ENCODE measurements at regions not wholly inside any gene's neighbourhood (a gene's known extent, or its start where the extent isn't known, plus 50 kb on each side); places are given as distances from the start of the nearest gene placed in this dataset.

- intact Hi-C loops (cut with DNase I): no loop called here
- no peaks in the 10 kb centered on the region for H3K36me3 ChIP-seq
- H3K9me3 ChIP-seq: no peaks in the 10 kb centered on the region
- H3K27ac ChIP-seq: no peak overlapping the region
- WGBS, 2 donors: 70 to 82% methylated on average over 3 of the region's 3 CpGs
- no peaks in the 10 kb centered on the region for H3K27me3 ChIP-seq
- no peak for DNase-seq
- TF ChIP-seq, protein P1, sequence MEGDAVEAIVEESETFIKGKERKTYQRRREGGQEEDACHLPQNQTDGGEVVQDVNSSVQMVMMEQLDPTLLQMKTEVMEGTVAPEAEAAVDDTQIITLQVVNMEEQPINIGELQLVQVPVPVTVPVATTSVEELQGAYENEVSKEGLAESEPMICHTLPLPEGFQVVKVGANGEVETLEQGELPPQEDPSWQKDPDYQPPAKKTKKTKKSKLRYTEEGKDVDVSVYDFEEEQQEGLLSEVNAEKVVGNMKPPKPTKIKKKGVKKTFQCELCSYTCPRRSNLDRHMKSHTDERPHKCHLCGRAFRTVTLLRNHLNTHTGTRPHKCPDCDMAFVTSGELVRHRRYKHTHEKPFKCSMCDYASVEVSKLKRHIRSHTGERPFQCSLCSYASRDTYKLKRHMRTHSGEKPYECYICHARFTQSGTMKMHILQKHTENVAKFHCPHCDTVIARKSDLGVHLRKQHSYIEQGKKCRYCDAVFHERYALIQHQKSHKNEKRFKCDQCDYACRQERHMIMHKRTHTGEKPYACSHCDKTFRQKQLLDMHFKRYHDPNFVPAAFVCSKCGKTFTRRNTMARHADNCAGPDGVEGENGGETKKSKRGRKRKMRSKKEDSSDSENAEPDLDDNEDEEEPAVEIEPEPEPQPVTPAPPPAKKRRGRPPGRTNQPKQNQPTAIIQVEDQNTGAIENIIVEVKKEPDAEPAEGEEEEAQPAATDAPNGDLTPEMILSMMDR (IDR thresholded peaks at IDR 0.05): no peak
- TF ChIP-seq POLR2AphosphoS5 (IDR thresholded peaks at IDR 0.05) (no peak), POLR2A (IDR thresholded peaks at IDR 0.05) (no peak), EP300 (IDR thresholded peaks at IDR 0.05) (no peak)
- H3K4me3 ChIP-seq: no peak overlapping the region
- no peaks in the 10 kb centered on the region for H3K4me1 ChIP-seq
Observed at GRCh38 chr13:105201351-105201750, 1334.1 kb downstream of the EFNB2 start.

GRCh38 chr13:105200181-105200580 is 1335.3 kb downstream of the EFNB2 start:
- Histone ChIP-seq H3K27ac (no peak overlapping the region), H3K4me1 (no peaks in the 10 kb centered on the region), H3K9me3 (no peaks in the 10 kb centered on the region), H3K36me3 (no peaks in the 10 kb centered on the region), H3K4me3 (no peak overlapping the region), H3K27me3 (no peaks in the 10 kb centered on the region)
- no peak for TF ChIP-seq POLR2AphosphoS5 (IDR thresholded peaks at IDR 0.05)
- TF ChIP-seq, protein P1 (IDR thresholded peaks at IDR 0.05): no peak
- no peak for TF ChIP-seq POLR2A (IDR thresholded peaks at IDR 0.05)
- no peak for TF ChIP-seq EP300 (IDR thresholded peaks at IDR 0.05)
- 64 to 69% methylated on average over 4 of the region's 4 CpGs for WGBS, 2 donors
- intact Hi-C loops (cut with DNase I): no loop called here
- no peak for DNase-seq

- H3K9me3 ChIP-seq: no peaks in the 10 kb centered on the region
- TF ChIP-seq EP300 (IDR thresholded peaks at IDR 0.05) (no peak), POLR2A (IDR thresholded peaks at IDR 0.05) (no peak), POLR2AphosphoS5 (IDR thresholded peaks at IDR 0.05) (no peak)
- TF ChIP-seq, protein P1 (IDR thresholded peaks at IDR 0.05): no peak
- H3K4me3 ChIP-seq: no peak overlapping the region
- H3K27me3 ChIP-seq: no peaks in the 10 kb centered on the region
- no peak for DNase-seq
- no peak overlapping the region for H3K27ac ChIP-seq
- intact Hi-C loops (cut with DNase I): no loop called here
- 52 to 80% methylated on average over 5 of the region's 5 CpGs for WGBS, 2 donors
- H3K4me1 ChIP-seq: no peaks in the 10 kb centered on the region
- H3K36me3 ChIP-seq: no peaks in the 10 kb centered on the region
Observed at GRCh38 chr13:105196052-105196451, 1339.4 kb downstream of the EFNB2 start.

- DNase-seq: no peak
- Histone ChIP-seq H3K4me1 (no peaks in the 10 kb centered on the region), H3K9me3 (no peaks in the 10 kb centered on the region), H3K4me3 (no peak overlapping the region), H3K27me3 (no peaks in the 10 kb centered on the region), H3K36me3 (no peaks in the 10 kb centered on the region), H3K27ac (no peak overlapping the region)
- TF ChIP-seq EP300 (IDR thresholded peaks at IDR 0.05) (no peak), POLR2A (IDR thresholded peaks at IDR 0.05) (no peak), POLR2AphosphoS5 (IDR thresholded peaks at IDR 0.05) (no peak)
- TF ChIP-seq, protein P1 (IDR thresholded peaks at IDR 0.05): no peak
- intact Hi-C loops (cut with DNase I): no loop called here
- WGBS, 2 donors: 88% methylated on average over 5 of the region's 5 CpGs
Observed at GRCh38 chr13:105193026-105193425, 1342.4 kb downstream of the EFNB2 start.

- H3K27ac ChIP-seq: no peak overlapping the region
- H3K36me3 ChIP-seq: no peaks in the 10 kb centered on the region
- no peak for TF ChIP-seq POLR2A (IDR thresholded peaks at IDR 0.05)
- no peak for TF ChIP-seq EP300 (IDR thresholded peaks at IDR 0.05)
- no peak overlapping the region for H3K4me3 ChIP-seq
- H3K9me3 ChIP-seq: no peaks in the 10 kb centered on the region
- WGBS, 2 donors: 90 to 91% methylated on average over 3 of the region's 3 CpGs
- H3K27me3 ChIP-seq: no peaks in the 10 kb centered on the region
- no peak for DNase-seq
- intact Hi-C loops (cut with DNase I): no loop called here
- no peaks in the 10 kb centered on the region for H3K4me1 ChIP-seq
Observed at GRCh38 chr13:105184201-105184600, 1351.3 kb downstream of the EFNB2 start.
